PC-9 (cell line): ENCODE measurements at regions not wholly inside any gene's neighbourhood (a gene's known extent, or its start where the extent isn't known, plus 50 kb on each side); places are given as distances from the start of the nearest gene placed in this dataset.

Experiments
- BruUV-seq: library from RNA; stranded (reverse); fragments of 400-500 nt; replicated peaks from 2 replicates; lab custom pipeline; 2021; lab: Mats Ljungman, UMichigan
- CTCF ChIA-PET: fragments of 300-600 bp; sonication (Branson Sonifier 250); formaldehyde crosslinking; loops from one replicate; lab custom pipeline; 2022; ENCODE audit warnings: antibody characterized with exemption; lab: Charles Lee
- POLR2A ChIA-PET: fragments of 300-600 bp; sonication (Branson Sonifier 250); formaldehyde crosslinking; loops from one replicate; lab custom pipeline; 2022; ENCODE audit warnings: antibody characterized with exemption; ENCODE audit not compliant: unreplicated experiment; lab: Charles Lee
- DNase-seq, 2 experiments: peaks; one replicate each; pipeline versions ENCODE4 v3.0.0 to v3.0.0-alpha.2; 2015 to 2022; ENCODE audit warnings: mixed read lengths in 1 of 2
- H2AFZ ChIP-seq: fragments of 200-600 bp; sonication (generic); 2 replicates; pipeline ENCODE4 v1.8.1; 2017; ENCODE audit warnings: antibody characterized with exemption
- H3F3A ChIP-seq: fragments of 200-600 bp; sonication (generic); 2 replicates; pipeline ENCODE4 v1.8.1; 2017; ENCODE audit warnings: antibody characterized with exemption, mild to moderate bottlenecking, low read depth; ENCODE audit not compliant: insufficient read depth
- H3K27ac ChIP-seq: fragments of 200-600 bp; sonication (generic); 2 replicates; pipeline ENCODE4 v1.6.1; 2016; ENCODE audit warnings: mixed run types
- H3K27me3 ChIP-seq: fragments of 200-600 bp; sonication (generic); 2 replicates; pipeline ENCODE4 v1.6.1; 2016; ENCODE audit warnings: low read depth, mixed run types; ENCODE audit not compliant: insufficient read depth
- H3K36me3 ChIP-seq: fragments of 200-600 bp; sonication (generic); 2 replicates; pipeline ENCODE4 v1.6.1; 2016; ENCODE audit warnings: low read depth, mixed run types
- H3K4me1 ChIP-seq: fragments of 200-600 bp; sonication (generic); replicated peaks from 2 replicates; pipeline ENCODE4 v1.6.1; 2016; ENCODE audit warnings: mixed run types; ENCODE audit not compliant: insufficient read depth
- H3K4me2 ChIP-seq: fragments of 200-600 bp; sonication (generic); 2 replicates; pipeline ENCODE4 v1.6.1; 2017; ENCODE audit warnings: mixed run types
- H3K4me3 ChIP-seq: fragments of 200-600 bp; sonication (generic); 2 replicates; pipeline ENCODE4 v1.6.1; 2016; ENCODE audit warnings: mixed run types
- H3K79me2 ChIP-seq: fragments of 200-600 bp; sonication (generic); 2 replicates; pipeline ENCODE4 v1.6.1; 2017; ENCODE audit warnings: low read depth, mixed run types
- H3K9me2 ChIP-seq: fragments of 200-600 bp; sonication (generic); 2 replicates; pipeline ENCODE4 v1.8.1; 2017; ENCODE audit warnings: mild to moderate bottlenecking; ENCODE audit not compliant: insufficient read depth
- H3K9me3 ChIP-seq: fragments of 200-600 bp; sonication (generic); 2 replicates; pipeline ENCODE4 v1.8.1; 2016; ENCODE audit warnings: low read depth; ENCODE audit not compliant: insufficient read depth
- H4K20me1 ChIP-seq: fragments of 200-600 bp; sonication (generic); 2 replicates; pipeline ENCODE4 v1.8.1; 2017; ENCODE audit not compliant: insufficient read depth
- CTCF ChIP-seq: fragments of 200-600 bp; sonication (generic); conservative IDR thresholded peaks from 2 replicates; pipeline ENCODE4 v1.6.1; 2017; ENCODE audit warnings: mixed run types, antibody characterized with exemption, mild to moderate bottlenecking, moderate library complexity
- EZH2 ChIP-seq: fragments of 200-600 bp; sonication (generic); IDR thresholded peaks from 2 replicates; pipeline ENCODE4 v1.8.0; 2017; ENCODE audit warnings: antibody characterized with exemption, low read depth
- intact Hi-C: fragments of 100-400 bp; cut with micrococcal nuclease; formaldehyde crosslinking; loops from one replicate; pipeline ENCODE4 v1.10.0; 2022; ENCODE audit not compliant: unreplicated experiment

GRCh38 chr4:58192217-58192616, 1082.0 kb upstream of the IGFBP7 start:
- POLR2A ChIA-PET, result no interaction called here
- no TSS peak for BruUV-seq

GRCh38 chr4:58191109-58191508, 1080.9 kb upstream of the IGFBP7 start:
- no peaks in the 10 kb centered on the region for H4K20me1 ChIP-seq
- H2AFZ ChIP-seq, result no peak overlapping the region
- BruUV-seq, result no TSS peak
- CTCF ChIA-PET, result no interaction called here
- H3K9me3 ChIP-seq, result no peaks in the 10 kb centered on the region
- H3F3A ChIP-seq, result no peaks in the 10 kb centered on the region
- no peaks in the 10 kb centered on the region for H3K4me1 ChIP-seq
- no peak for DNase-seq
- intact Hi-C loops, result no loop called here
- H3K36me3 ChIP-seq, result no peaks in the 10 kb centered on the region
- TF ChIP-seq CTCF (no peak), EZH2 (no peak)
- no peaks in the 10 kb centered on the region for H3K27me3 ChIP-seq
- no peak overlapping the region for H3K4me3 ChIP-seq
- H3K4me2 ChIP-seq, result no peak overlapping the region
- POLR2A ChIA-PET, result no interaction called here
- H3K79me2 ChIP-seq, result no peaks in the 10 kb centered on the region
- no peaks in the 10 kb centered on the region for H3K9me2 ChIP-seq
- no peak overlapping the region for H3K27ac ChIP-seq

More at GRCh38 chr4:58192217-58192616, 1082.0 kb upstream of the IGFBP7 start:
- Histone ChIP-seq H3F3A (no peaks in the 10 kb centered on the region), H4K20me1 (no peaks in the 10 kb centered on the region), H3K79me2 (no peaks in the 10 kb centered on the region), H2AFZ (no peak overlapping the region), H3K9me3 (no peaks in the 10 kb centered on the region), H3K4me1 (no peaks in the 10 kb centered on the region), H3K4me2 (no peak overlapping the region), H3K9me2 (no peaks in the 10 kb centered on the region), H3K36me3 (no peaks in the 10 kb centered on the region), H3K27me3 (no peaks in the 10 kb centered on the region), H3K4me3 (no peak overlapping the region), H3K27ac (no peak overlapping the region)
- CTCF ChIA-PET, result no interaction called here
- intact Hi-C loops, result no loop called here
- TF ChIP-seq CTCF (no peak), EZH2 (no peak)
- DNase-seq, result no peak

- H3K9me3 ChIP-seq, result no peaks in the 10 kb centered on the region
- H3K79me2 ChIP-seq, result no peaks in the 10 kb centered on the region
- intact Hi-C loops, result no loop called here
- no TSS peak for BruUV-seq
- no peaks in the 10 kb centered on the region for H3K9me2 ChIP-seq
- no peak overlapping the region for H3K27ac ChIP-seq
- no peaks in the 10 kb centered on the region for H4K20me1 ChIP-seq
- no peaks in the 10 kb centered on the region for H3F3A ChIP-seq
- no peak overlapping the region for H2AFZ ChIP-seq
- H3K27me3 ChIP-seq, result no peaks in the 10 kb centered on the region
- POLR2A ChIA-PET, result no interaction called here
- CTCF ChIA-PET, result no interaction called here
- no peaks in the 10 kb centered on the region for H3K4me1 ChIP-seq
- H3K4me3 ChIP-seq, result no peak overlapping the region
- no peaks in the 10 kb centered on the region for H3K36me3 ChIP-seq
- no peak overlapping the region for H3K4me2 ChIP-seq
- TF ChIP-seq EZH2 (no peak), CTCF (no peak)
- no peak for DNase-seq
Measured at GRCh38 chr4:58188316-58188715, 1078.1 kb upstream of the IGFBP7 start.
